ENCODE measurements at regions not wholly inside any gene's neighbourhood (a gene's known extent, or its start where the extent isn't known, plus 50 kb on each side); places are given as distances from the start of the nearest gene placed in this dataset.

DNA sequence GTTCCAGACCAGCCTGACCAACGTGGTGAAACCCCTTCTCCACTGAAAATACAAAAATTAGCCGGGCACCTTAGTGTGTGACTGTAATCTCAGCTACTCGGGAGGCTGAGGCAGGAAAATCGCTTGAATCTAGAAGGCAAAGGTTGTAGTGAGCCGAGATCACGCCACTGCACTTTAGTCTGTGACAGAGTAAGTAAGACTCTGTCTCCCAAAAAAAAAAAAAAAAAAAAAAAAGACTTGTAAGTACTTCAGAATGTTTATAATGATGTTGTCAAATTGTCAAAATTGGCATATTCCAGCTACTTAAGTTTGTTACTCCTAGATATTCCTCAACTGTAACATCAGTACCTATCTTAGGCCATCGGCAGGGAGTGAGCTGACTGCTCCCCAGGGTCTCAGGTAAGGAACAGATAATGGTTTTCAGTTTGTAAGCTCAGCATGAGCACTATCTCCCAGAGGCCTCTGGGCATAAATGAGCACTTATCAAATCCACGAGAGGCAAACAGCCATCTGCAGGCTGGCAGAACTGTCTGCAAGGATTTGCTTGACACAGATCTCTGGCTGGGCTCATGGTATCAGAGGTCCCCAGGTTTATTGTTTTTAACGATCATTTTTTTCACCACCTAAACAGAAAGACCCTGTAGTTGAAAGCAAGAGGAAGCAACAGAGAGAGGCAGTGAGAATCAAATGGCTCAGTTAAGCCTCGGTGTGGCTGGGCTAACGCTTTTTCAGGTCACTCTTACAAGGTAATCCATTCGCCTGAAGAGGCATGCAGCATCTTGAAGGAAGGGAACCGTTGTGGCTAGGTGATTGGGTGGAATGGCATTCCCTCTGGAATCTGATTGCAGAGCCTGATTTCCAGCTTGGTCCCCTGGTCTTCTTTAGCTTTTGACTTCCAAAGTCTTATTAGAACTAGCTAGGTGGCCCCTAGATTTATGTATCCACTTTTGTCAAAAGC lies 115.9 kb downstream of the LY86 start:
- CTCF ChIA-PET = interaction anchor here (1.0 to 1.4 kb wide), 3 partner anchors 8 to 26 kb away, joined by 3 to 5 read pairs (median 3); no protein-coding TSS in a partner anchor
- H3K27ac Mint-ChIP-seq = no peak overlapping the region

DNA sequence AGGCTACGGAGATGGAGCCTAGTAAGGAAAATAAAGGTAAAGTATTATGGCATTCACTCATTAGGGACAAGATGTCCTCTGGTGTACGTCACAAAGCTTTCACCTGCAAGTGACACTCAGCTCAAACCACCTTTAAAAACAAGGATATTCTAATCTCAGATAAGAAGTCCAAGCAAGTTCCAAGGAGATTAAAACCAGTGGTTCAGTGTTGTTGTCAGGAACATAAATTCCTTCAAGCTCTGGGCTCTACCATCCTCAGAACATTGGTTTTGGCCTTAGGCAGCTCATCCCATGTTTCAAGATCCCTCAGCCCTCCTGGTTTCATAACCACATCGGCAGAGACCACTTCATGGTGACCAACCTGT lies 116.5 kb downstream of the LY86 start:
- no peaks in the 10 kb centered on the region for H3K9me3 Mint-ChIP-seq
- CTCF ChIA-PET = interaction anchor here (1.0 to 1.1 kb wide), 2 partner anchors 8 to 27 kb away, joined by 3 read pairs; no protein-coding TSS in a partner anchor
- no peak for DNase-seq
- H3K27me3 Mint-ChIP-seq (ENCODE audit: low read depth) = peaks cover 2% of the 10 kb centered on the region
- intact Hi-C loops (cut with micrococcal nuclease) = no loop called here
- H3K27ac Mint-ChIP-seq = no peak overlapping the region
- H3K4me3 Mint-ChIP-seq = no peak overlapping the region
- peaks cover 5% of the 10 kb centered on the region for H3K4me1 Mint-ChIP-seq (ENCODE audit: low read depth)
- no peaks in the 10 kb centered on the region for H3K36me3 Mint-ChIP-seq (ENCODE audit: low read depth)

More for the DNA sequence above, 115.9 kb downstream of the LY86 start:
- intact Hi-C loops (cut with micrococcal nuclease) = no loop called here
- Mint-ChIP-seq H3K4me1 (ENCODE audit: low read depth) (peaks cover 5% of the 10 kb centered on the region), H3K27me3 (ENCODE audit: low read depth) (peaks cover 3% of the 10 kb centered on the region), H3K9me3 (no peaks in the 10 kb centered on the region), H3K4me3 (no peak overlapping the region), H3K36me3 (ENCODE audit: low read depth) (no peaks in the 10 kb centered on the region)
- DNase-seq = no peak

DNA sequence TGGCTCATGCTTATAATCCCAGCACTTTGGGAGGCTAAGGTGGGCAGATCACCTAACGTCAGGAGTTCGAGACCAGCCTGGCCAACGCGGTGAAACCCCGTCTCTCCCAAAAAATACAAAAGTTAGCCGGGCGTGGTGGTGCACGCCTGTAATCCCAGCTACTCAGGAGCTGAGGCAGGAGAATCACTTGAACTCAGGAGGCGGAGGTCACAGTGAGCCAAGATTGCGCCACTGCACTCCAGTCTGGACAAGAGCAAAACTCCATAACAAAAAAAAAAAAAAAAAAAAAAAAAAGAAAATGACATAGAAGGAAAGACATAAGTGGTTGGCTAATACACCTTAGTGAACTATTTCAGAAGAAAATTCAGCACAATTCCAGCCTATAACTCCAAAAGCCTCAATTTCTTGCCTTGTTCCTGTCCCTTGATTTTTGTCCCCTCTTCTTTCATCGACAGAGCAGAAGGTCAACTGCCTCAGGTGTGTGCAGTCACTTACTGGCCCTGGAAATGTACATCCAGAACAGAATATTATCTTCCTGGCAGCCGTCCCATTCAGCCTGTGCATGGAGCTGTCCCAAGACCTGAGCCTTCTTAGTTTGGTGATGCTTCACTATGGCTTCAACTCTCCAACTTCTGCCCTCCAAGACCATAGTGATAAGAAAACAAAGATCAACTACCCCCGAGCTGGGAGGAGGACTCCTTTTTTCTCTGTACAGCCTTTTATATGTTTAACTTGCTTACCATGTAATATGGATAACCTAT lies 117.6 kb downstream of the LY86 start:
- no peak for DNase-seq
- intact Hi-C loops (cut with micrococcal nuclease) = no loop called here
- Mint-ChIP-seq H3K36me3 (ENCODE audit: low read depth) (no peaks in the 10 kb centered on the region), H3K27ac (no peak overlapping the region), H3K9me3 (no peaks in the 10 kb centered on the region), H3K4me3 (no peak overlapping the region), H3K27me3 (ENCODE audit: low read depth) (peaks cover 2% of the 10 kb centered on the region), H3K4me1 (ENCODE audit: low read depth) (peaks cover 7% of the 10 kb centered on the region)
- CTCF ChIA-PET = no interaction called here

DNA sequence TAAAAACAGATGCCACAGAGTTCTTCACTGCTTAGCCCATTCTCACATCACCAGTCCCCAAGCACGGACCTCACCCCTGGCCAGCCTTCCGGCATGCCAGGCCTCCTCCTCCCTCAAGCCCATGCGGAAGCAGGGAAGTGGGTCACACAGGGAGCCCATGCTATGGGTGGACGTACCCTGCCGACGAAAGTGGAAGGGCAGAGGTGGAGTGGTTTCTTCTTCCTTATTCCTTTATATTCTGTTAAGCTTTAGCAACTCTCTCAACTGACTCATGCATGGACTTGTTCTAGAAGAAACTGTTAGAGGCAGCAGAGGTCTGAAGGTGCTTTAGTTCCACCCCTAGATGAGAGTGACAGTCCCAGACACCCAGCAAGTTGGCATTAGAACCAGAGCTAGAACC lies 118.6 kb downstream of the LY86 start:
- Mint-ChIP-seq H3K36me3 (ENCODE audit: low read depth) (no peaks in the 10 kb centered on the region), H3K27me3 (ENCODE audit: low read depth) (peaks cover 3% of the 10 kb centered on the region), H3K4me1 (ENCODE audit: low read depth) (peaks cover 17% of the 10 kb centered on the region), H3K4me3 (no peak overlapping the region), H3K27ac (no peak overlapping the region), H3K9me3 (no peaks in the 10 kb centered on the region)
- CTCF ChIA-PET = interaction anchor here (1.2 kb wide), 1 partner anchor 10 kb away, joined by 3 read pairs; no protein-coding TSS in a partner anchor
- no peak for DNase-seq
- intact Hi-C loops (cut with micrococcal nuclease) = no loop called here

DNA sequence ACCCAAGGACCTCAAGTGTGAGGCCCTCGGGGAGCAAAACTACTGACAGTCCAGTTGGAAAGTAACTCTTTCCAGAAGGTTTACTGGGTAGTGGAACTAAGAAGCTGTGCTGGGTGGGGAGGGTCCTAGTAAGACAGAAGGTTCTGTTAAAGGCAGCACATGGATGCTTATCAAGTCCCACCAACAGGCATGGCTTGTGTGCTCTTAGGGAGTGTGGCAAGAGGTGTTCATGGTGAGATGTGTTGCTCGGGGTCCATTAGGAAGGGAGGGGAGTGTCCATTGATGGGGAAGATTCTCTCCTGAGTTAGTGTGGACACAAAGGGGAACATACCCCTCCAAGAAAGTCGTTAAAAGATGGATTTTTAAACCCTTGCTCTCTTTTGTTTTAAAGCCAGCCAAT lies 120.6 kb downstream of the LY86 start:
- Mint-ChIP-seq H3K27me3 (ENCODE audit: low read depth) (peaks cover 5% of the 10 kb centered on the region), H3K27ac (no peak overlapping the region), H3K4me1 (ENCODE audit: low read depth) (peaks cover 25% of the 10 kb centered on the region), H3K4me3 (no peak overlapping the region), H3K9me3 (no peaks in the 10 kb centered on the region), H3K36me3 (ENCODE audit: low read depth) (no peaks in the 10 kb centered on the region)
- intact Hi-C loops (cut with micrococcal nuclease) = no loop called here
- DNase-seq = no peak
- CTCF ChIA-PET = interaction anchor here (1.3 kb wide), 1 partner anchor 12 kb away, joined by 3 read pairs; no protein-coding TSS in a partner anchor

DNA sequence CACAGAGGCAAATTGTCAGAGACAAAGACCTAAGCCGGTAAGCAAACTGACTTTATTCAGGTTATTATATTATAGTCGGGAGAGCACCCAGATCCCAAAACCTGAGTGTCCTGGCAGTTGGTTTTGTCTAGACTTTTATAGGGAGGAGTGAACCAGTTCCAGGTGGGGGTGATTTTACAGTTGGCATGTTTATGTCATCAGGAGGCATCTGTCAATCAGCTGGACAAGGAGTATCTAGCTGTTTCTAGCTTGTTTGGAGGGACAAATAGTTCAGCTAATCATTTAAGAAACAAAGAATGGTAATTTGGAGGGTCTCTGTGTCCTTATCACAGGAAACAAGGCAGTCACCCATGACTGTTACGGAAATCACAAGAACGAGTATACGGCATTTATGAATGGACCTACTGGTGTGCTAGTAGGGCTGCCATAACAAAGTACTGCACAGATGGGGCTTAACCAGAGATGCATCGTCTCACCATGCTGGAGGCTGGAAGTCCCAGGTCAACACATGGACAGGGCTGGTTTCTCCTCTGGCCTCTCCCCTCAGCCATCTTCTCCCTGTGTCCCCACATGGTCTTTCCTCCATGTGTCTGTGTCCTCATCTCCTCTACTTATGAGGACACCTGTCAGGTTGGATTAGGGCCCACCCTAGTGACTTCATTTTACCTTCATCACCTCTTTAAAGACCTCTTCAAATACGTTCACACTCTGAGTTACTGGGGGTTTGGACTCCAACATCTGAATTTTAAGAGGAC lies 122.7 kb downstream of the LY86 start:
- CTCF ChIA-PET = interaction anchor here (0.6 to 1.6 kb wide), 3 partner anchors 13 to 1579 kb away, joined by 3 read pairs; no protein-coding TSS in a partner anchor
- no peak overlapping the region for H3K4me3 Mint-ChIP-seq
- peaks cover 25% of the 10 kb centered on the region for H3K4me1 Mint-ChIP-seq (ENCODE audit: low read depth)
- no peaks in the 10 kb centered on the region for H3K9me3 Mint-ChIP-seq
- H3K27ac Mint-ChIP-seq = no peak overlapping the region
- H3K27me3 Mint-ChIP-seq (ENCODE audit: low read depth) = peaks cover 5% of the 10 kb centered on the region
- H3K36me3 Mint-ChIP-seq (ENCODE audit: low read depth) = no peaks in the 10 kb centered on the region
- intact Hi-C loops (cut with micrococcal nuclease) = no loop called here
- DNase-seq = no peak

DNA sequence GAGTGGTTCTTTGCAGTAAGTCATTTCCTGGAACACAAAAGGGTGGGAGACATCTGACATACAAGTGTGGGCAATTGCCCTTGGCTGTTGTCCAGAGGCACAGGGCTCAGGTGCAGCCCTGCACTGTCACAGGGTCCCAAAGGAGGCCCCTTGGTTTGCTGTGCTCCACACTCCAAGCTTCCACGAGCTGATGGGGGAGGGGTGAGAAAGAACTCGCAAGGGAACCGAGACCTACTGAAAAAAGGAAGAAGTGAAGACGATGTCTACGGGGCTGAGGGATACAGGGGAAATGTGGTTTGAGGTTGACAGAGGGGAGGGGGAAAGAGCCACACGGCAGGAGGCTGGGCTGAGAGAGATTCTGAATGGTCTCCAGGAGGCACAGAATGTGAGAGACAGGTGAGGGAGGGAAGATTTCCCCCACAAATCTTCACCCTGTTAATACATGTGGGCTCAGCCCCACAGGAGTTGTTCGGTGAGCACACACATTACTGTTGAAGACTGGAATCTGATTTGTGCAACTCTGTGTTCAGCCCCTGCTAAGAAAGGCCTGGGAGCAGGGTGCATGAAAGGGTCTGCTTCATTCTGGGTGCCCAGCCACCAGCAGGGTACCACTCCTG lies 123.4 kb downstream of the LY86 start:
- peak; percentile 29 for DNase-seq
- intact Hi-C loops (cut with micrococcal nuclease) = no loop called here
- no peak overlapping the region for H3K27ac Mint-ChIP-seq
- no peaks in the 10 kb centered on the region for H3K36me3 Mint-ChIP-seq (ENCODE audit: low read depth)
- H3K4me3 Mint-ChIP-seq = no peak overlapping the region
- CTCF ChIA-PET = interaction anchor here (0.7 to 1.6 kb wide), 3 partner anchors 12 to 1240 kb away, joined by 3 read pairs; no protein-coding TSS in a partner anchor
- peaks cover 5% of the 10 kb centered on the region for H3K27me3 Mint-ChIP-seq (ENCODE audit: low read depth)
- peaks cover 25% of the 10 kb centered on the region for H3K4me1 Mint-ChIP-seq (ENCODE audit: low read depth)
- H3K9me3 Mint-ChIP-seq = no peaks in the 10 kb centered on the region

DNA sequence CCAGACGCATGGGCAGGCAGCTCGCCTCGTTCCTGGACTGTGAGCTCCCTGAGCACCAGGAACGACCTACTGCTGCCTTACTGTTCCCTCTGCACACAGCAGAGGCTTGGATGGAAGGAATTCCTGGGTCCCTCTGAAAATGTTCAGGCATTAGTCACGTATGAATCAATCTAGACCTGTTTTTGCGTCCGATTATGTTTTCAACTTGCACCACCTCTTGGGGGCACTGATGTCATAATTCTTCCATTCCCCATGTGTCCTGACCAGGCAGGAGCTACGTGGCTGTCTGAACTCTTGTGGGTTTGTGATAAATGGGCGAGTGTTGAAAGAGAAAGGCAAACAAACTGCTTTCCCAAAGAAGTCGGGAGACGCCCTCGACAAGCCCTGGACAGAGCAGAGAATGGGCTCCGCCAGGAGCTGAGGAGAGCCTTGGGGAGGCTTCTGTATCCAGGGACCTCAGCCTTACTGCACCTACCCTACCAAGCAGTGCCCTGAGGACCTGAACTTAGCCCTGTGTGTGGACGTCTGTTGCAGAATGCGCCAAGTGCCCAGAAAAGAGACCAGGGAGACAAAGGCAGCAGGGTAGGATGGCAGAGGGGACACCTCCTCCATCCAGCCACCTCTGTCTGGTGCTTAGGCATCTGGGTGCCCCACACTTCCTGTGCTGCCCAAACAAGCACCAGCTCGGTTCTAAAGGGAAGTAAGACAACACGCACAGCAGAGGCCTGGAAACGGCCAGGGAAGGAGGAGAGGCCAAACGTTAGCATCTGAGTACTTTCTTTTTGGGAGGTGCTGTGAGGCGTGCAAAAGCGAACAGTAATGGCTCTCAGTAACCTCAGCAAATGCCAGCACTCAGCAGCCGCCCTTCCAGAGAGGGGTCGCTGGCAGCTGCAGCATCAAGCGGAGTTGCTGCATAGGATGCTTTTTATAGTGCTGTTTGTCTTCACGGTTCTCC lies 124.2 kb downstream of the LY86 start:
- intact Hi-C loops (cut with micrococcal nuclease) = no loop called here
- CTCF ChIA-PET = interaction anchor here (0.7 to 1.6 kb wide), 5 partner anchors 10 to 1241 kb away, joined by 3 read pairs; no protein-coding TSS in a partner anchor
- Mint-ChIP-seq H3K9me3 (no peaks in the 10 kb centered on the region), H3K4me3 (no peak overlapping the region), H3K27ac (no peak overlapping the region), H3K27me3 (ENCODE audit: low read depth) (peaks cover 5% of the 10 kb centered on the region), H3K36me3 (ENCODE audit: low read depth) (no peaks in the 10 kb centered on the region), H3K4me1 (ENCODE audit: low read depth) (peaks cover 25% of the 10 kb centered on the region)
- DNase-seq = peak; percentile 29

DNA sequence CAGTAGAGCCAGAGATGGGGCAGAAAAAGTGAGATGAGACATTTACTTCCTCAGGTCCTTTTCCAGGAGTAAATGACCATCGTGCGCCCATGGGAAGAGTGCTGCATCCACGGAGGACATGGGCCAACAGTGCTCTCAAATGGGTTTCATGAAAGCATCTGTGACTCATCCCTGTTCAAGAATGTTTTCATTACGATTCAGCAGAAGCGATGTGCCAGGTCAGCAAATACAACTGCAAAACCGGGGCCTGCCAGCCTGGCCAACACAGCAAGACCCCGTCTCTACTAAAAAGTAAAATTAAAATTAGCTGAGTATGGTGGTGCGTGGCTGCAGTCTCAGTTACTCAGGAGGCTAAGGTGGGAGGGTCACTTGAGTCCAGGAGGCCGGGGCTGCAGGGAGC lies 125.1 kb downstream of the LY86 start:
- H3K27me3 Mint-ChIP-seq (ENCODE audit: low read depth) = peaks cover 5% of the 10 kb centered on the region
- intact Hi-C loops (cut with micrococcal nuclease) = no loop called here
- no peaks in the 10 kb centered on the region for H3K9me3 Mint-ChIP-seq

DNA sequence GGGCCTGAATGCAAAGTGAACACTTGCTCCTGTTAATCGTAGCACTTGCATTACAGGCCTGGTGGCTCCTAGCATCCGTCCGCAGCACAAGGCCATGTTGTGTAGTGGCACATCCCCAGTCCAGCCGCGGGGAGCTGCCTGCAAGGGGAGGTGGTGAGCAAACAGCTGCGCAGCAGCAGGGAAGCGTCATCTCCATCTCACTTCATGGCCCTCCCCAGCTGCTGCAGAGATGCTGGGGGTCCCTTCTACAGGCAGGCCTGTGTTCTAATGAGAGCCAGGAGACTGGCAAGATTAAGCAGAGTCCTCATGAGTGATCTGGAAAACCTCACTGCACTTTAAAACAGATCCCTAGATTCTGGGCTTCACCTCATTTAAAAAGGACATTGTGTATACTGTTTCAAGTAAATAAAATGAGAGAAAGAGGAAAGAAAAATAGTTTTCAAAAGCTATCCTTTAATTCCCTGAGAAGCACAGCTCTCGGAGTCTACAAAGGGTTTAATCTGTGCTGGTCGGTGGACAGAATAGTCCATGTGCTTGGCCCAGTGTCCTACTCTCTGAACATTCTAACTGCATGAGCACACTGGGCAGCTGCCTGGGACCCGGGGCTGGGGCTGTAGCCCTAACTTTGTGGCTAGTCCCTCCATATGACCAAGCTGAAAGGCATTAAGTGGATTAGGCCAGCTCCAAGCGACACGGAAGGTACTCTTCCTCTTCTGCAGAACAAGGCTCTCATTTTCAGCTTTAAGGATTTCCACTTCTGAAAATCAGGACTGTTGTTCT lies 125.8 kb downstream of the LY86 start:
- H3K4me1 Mint-ChIP-seq (ENCODE audit: low read depth) = peaks cover 33% of the 10 kb centered on the region
- H3K9me3 Mint-ChIP-seq = no peaks in the 10 kb centered on the region
- DNase-seq = no peak
- peaks cover 5% of the 10 kb centered on the region for H3K27me3 Mint-ChIP-seq (ENCODE audit: low read depth)
- CTCF ChIA-PET = interaction anchor here (0.6 to 1.1 kb wide), 2 partner anchors 8 to 10 kb away, joined by 3 read pairs; no protein-coding TSS in a partner anchor
- H3K27ac Mint-ChIP-seq = no peak overlapping the region
- no peak overlapping the region for H3K4me3 Mint-ChIP-seq
- H3K36me3 Mint-ChIP-seq (ENCODE audit: low read depth) = no peaks in the 10 kb centered on the region
- intact Hi-C loops (cut with micrococcal nuclease) = no loop called here

More for the DNA sequence above, 125.1 kb downstream of the LY86 start:
- DNase-seq = no peak
- H3K4me1 Mint-ChIP-seq (ENCODE audit: low read depth) = peaks cover 32% of the 10 kb centered on the region
- no peak overlapping the region for H3K4me3 Mint-ChIP-seq
- no peaks in the 10 kb centered on the region for H3K36me3 Mint-ChIP-seq (ENCODE audit: low read depth)
- no peak overlapping the region for H3K27ac Mint-ChIP-seq
- CTCF ChIA-PET = interaction anchor here (0.7 kb wide), 1 partner anchor 11 kb away, joined by 3 read pairs; no protein-coding TSS in a partner anchor
